Suprapubic skin (tissue), 4 donors: ENCODE measurements at regions not wholly inside any gene's neighbourhood (a gene's known extent, or its start where the extent isn't known, plus 50 kb on each side); places are given as distances from the start of the nearest gene placed in this dataset.

Experiments
- DNase-seq, 2 donors: peaks; one replicate each; pipeline ENCODE4 v3.0.0-alpha.2; 2019; ENCODE audit warnings: low spot score in 2 of 2
- H3K27ac ChIP-seq: fragments of 200-600 bp; sonication (generic); one replicate; pipeline ENCODE4 v1.5.1; 2019
- H3K27me3 ChIP-seq: fragments of 200-600 bp; sonication (generic); one replicate; pipeline ENCODE4 v1.5.1; 2019
- H3K36me3 ChIP-seq: fragments of 200-600 bp; sonication (generic); one replicate; pipeline ENCODE4 v1.5.1; 2019
- H3K4me1 ChIP-seq: fragments of 200-600 bp; sonication (generic); one replicate; pipeline ENCODE4 v1.5.1; 2019
- H3K4me3 ChIP-seq: fragments of 200-600 bp; sonication (generic); one replicate; pipeline ENCODE4 v1.5.1; 2019; ENCODE audit warnings: mild to moderate bottlenecking
- H3K9me3 ChIP-seq: fragments of 200-600 bp; sonication (generic); one replicate; pipeline ENCODE4 v1.5.1; 2019
- EP300 ChIP-seq: sonication (generic); formaldehyde crosslinking; IDR thresholded peaks from one replicate; pipeline ENCODE4 v1.6.1; 2017; ENCODE audit warnings: antibody characterized with exemption
- POLR2A ChIP-seq, 2 donors: fragments of 450-650 bp; IDR thresholded peaks; one replicate each; pipeline ENCODE4 v1.6.1; 2017; ENCODE audit warnings: antibody characterized with exemption in 2 of 2, mild to moderate bottlenecking in 2 of 2, moderate library complexity in 2 of 2
- POLR2AphosphoS5 ChIP-seq, 3 donors: sonication (generic); formaldehyde crosslinking; IDR thresholded peaks; one replicate each; pipeline ENCODE4 v1.6.1; 2017; ENCODE audit warnings: antibody characterized with exemption in 3 of 3
- WGBS: methylation state at CpG from one replicate; pipeline ENCODE4 v1.1.5; 2018; 5-methylcytosine and 5-hydroxymethylcytosine counted together
- TF ChIP-seq, protein P1 (sequence below), 2 donors: fragments of 200-600 bp in 1 of 2; fragments of 450-650 bp in 1 of 2; sonication (generic) in 1 of 2; IDR thresholded peaks; one replicate each; pipeline ENCODE4 v1.5.1; 2016 to 2019; ENCODE audit warnings: antibody characterized with exemption in 2 of 2, mild to moderate bottlenecking in 1 of 2, moderate library complexity in 1 of 2

GRCh38 chr9:28365020-28365640, 791.8 kb upstream of the C9orf72 start:
- H3K27ac ChIP-seq, result no peak overlapping the region
- no peaks in the 10 kb centered on the region for H3K36me3 ChIP-seq
- no peak for DNase-seq
- no peaks in the 10 kb centered on the region for H3K4me1 ChIP-seq
- no peaks in the 10 kb centered on the region for H3K27me3 ChIP-seq
- WGBS, result 54% methylated on average over 6 of the region's 6 CpGs
- no peak overlapping the region for H3K4me3 ChIP-seq
- H3K9me3 ChIP-seq, result no peaks in the 10 kb centered on the region
- no peak for TF ChIP-seq EP300
- TF ChIP-seq, protein P1, sequence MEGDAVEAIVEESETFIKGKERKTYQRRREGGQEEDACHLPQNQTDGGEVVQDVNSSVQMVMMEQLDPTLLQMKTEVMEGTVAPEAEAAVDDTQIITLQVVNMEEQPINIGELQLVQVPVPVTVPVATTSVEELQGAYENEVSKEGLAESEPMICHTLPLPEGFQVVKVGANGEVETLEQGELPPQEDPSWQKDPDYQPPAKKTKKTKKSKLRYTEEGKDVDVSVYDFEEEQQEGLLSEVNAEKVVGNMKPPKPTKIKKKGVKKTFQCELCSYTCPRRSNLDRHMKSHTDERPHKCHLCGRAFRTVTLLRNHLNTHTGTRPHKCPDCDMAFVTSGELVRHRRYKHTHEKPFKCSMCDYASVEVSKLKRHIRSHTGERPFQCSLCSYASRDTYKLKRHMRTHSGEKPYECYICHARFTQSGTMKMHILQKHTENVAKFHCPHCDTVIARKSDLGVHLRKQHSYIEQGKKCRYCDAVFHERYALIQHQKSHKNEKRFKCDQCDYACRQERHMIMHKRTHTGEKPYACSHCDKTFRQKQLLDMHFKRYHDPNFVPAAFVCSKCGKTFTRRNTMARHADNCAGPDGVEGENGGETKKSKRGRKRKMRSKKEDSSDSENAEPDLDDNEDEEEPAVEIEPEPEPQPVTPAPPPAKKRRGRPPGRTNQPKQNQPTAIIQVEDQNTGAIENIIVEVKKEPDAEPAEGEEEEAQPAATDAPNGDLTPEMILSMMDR (IDR thresholded peaks at IDR 0.05), result no peak
- no peak for TF ChIP-seq POLR2AphosphoS5 (IDR thresholded peaks at IDR 0.05)
- no peak for TF ChIP-seq POLR2A (IDR thresholded peaks at IDR 0.05)

GRCh38 chr9:28365728-28366127, 792.4 kb upstream of the C9orf72 start:
- Histone ChIP-seq H3K27ac (no peak overlapping the region), H3K4me1 (no peaks in the 10 kb centered on the region), H3K27me3 (no peaks in the 10 kb centered on the region), H3K9me3 (no peaks in the 10 kb centered on the region), H3K36me3 (no peaks in the 10 kb centered on the region), H3K4me3 (no peak overlapping the region)
- DNase-seq, result no peak
- no peak for TF ChIP-seq EP300
- no peak for TF ChIP-seq POLR2A (IDR thresholded peaks at IDR 0.05)
- TF ChIP-seq, protein P1 (IDR thresholded peaks at IDR 0.05), result no peak
- TF ChIP-seq POLR2AphosphoS5 (IDR thresholded peaks at IDR 0.05), result no peak
- WGBS, result 98% methylated on average over 2 of the region's 2 CpGs

- no peak for TF ChIP-seq EP300
- TF ChIP-seq POLR2AphosphoS5 (IDR thresholded peaks at IDR 0.05), result no peak
- TF ChIP-seq, protein P1 (IDR thresholded peaks at IDR 0.05), result no peak
- no peak for TF ChIP-seq POLR2A (IDR thresholded peaks at IDR 0.05)
- Histone ChIP-seq H3K9me3 (no peaks in the 10 kb centered on the region), H3K27ac (no peak overlapping the region), H3K36me3 (no peaks in the 10 kb centered on the region), H3K4me1 (no peaks in the 10 kb centered on the region), H3K4me3 (no peak overlapping the region), H3K27me3 (no peaks in the 10 kb centered on the region)
- no peak for DNase-seq
- 95% methylated on average over 1 of the region's 1 CpG for WGBS
Observed at GRCh38 chr9:28378231-28378630, 805.0 kb upstream of the C9orf72 start.

- Histone ChIP-seq H3K9me3 (no peaks in the 10 kb centered on the region), H3K36me3 (no peaks in the 10 kb centered on the region), H3K27ac (no peak overlapping the region), H3K27me3 (no peaks in the 10 kb centered on the region), H3K4me1 (no peaks in the 10 kb centered on the region), H3K4me3 (no peak overlapping the region)
- no peak for DNase-seq
- TF ChIP-seq, protein P1 (IDR thresholded peaks at IDR 0.05), result no peak
- TF ChIP-seq EP300 (no peak), POLR2AphosphoS5 (IDR thresholded peaks at IDR 0.05) (no peak), POLR2A (IDR thresholded peaks at IDR 0.05) (no peak)
Observed at GRCh38 chr9:28379082-28379481, 805.8 kb upstream of the C9orf72 start.

DNA sequence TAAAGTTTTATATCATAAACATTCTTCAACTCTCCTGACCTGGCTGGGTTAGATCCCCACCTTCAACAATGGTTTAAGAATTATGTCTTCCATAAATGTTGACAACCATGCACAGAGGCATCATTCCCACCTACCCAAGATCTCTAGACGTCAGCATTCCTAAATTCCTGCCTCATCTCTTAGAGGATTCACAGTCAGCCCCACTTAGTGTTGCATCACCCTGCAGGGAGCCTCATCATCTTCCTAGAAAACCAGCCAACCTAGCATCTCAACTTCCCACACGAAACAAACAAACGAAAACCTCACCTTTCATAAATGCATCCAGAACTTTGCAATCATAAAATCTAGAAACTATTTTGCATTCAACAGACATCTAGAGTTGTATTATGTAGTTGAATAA, 816.1 kb upstream of the C9orf72 start:
- Histone ChIP-seq H3K9me3 (no peaks in the 10 kb centered on the region), H3K4me1 (no peaks in the 10 kb centered on the region), H3K27ac (no peak overlapping the region), H3K27me3 (no peaks in the 10 kb centered on the region), H3K36me3 (no peaks in the 10 kb centered on the region), H3K4me3 (no peak overlapping the region)
- WGBS, result 67% methylated on average over 3 of the region's 3 CpGs
- no peak for DNase-seq
- no peak for TF ChIP-seq POLR2AphosphoS5 (IDR thresholded peaks at IDR 0.05)
- TF ChIP-seq, protein P1 (IDR thresholded peaks at IDR 0.05), result no peak
- TF ChIP-seq EP300, result no peak
- no peak for TF ChIP-seq POLR2A (IDR thresholded peaks at IDR 0.05)
